ENCODE measurements at regions not wholly inside any gene's neighbourhood (a gene's known extent, or its start where the extent isn't known, plus 50 kb on each side); places are given as distances from the start of the nearest gene placed in this dataset.

DNA sequence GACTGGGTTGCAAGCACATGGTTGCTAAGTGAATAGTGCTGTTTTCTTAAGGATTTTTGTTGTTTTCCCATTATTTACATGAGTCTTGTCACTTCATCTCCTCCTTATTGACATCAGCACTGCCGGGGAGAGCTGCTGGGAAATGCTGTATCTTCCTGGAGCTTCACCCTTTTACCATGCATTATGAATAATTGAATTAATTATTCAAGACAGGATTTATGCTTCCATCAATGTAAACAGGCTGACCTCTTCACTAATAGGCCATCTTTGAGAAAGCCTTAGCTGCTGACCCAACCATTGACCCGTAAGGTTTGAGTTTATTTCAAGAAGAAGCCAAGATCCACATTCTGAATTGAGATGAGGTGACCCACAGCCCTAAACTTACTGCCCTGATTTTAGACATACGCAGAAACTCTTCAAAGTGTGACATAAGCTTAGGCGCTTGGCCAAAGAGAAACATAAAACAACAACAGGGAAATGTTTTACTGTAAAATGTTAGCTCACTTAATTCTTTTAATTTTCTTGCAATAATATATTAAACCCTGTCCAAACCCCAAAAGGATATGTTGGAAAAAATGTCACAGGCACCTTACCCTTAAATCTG, 365.5 kb upstream of the SYT4 start:
- no peak for DNase-seq (ENCODE audit: low read depth, low spot score)

DNA sequence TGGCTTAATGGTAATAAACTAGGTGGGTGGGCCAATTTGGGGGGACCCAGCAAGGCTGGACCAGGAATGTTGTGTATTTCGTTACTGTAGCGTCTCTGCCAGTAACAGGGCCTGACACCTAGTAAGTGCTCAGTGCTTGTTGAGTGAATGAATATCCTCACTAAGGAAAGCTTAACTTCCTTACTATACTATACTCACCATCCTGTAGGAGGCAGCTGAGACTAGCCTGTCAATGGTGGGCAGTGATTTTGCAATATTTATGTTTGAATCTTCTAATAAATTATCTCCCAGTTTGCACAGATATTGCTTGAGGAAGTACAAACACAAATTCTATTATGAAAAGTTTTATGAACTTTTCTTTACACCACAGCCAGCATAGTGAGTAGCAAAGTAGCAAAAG, 370.7 kb upstream of the SYT4 start:
- no peak for DNase-seq (ENCODE audit: low read depth, low spot score)

DNA sequence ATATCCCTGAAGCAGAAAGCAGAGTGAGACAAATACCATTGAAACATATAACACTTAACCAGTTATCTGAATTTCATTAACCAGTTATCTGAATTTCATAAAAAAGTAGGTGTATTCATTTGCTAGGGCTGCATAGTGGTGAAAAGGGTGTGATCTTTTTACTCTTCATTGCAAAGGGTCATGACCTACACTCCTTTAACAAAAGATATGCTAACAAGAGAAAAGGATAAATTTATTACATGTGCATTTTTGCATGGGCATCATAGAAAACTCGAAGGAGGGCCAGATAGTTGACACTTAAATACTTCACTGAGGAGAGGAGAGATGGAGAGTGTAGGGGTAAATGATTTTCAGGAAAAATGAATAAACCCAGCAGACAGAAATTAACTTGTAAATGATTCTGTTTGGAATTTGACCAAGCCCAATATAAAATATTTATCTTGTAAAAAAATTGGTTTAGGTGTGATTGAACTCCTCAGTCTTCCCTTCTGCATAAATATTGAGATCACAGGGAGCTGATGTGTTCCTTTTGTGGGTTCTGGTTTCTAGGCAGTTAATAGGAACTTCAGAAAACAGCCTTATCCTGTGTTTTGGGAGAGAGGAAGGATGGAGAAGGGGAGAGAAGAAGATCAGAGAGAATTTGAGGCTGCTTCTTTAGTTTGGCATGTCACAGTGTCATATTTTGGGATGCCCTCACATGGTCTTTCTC, 372.5 kb upstream of the SYT4 start:
- no peak for DNase-seq (ENCODE audit: low read depth, low spot score)

DNA sequence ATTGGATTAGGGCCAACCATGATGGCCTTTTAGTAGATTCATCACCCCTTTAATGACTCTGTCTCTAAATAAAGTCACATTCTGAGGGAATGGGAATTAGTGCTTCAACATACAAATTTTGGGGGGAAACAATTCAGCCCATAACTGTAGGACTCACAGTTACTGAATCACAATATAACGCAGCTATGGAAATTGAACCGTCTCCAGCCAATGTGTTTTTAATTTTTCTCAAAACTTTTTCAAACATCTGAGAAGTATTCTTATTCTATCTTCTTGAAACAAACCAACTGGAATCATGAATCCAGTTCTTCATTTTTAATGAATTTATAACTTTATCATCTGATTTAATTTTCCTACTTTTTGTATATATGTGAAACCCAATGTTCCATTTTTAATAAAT, 373.1 kb upstream of the SYT4 start:
- no peak for DNase-seq (ENCODE audit: low read depth, low spot score)

DNA sequence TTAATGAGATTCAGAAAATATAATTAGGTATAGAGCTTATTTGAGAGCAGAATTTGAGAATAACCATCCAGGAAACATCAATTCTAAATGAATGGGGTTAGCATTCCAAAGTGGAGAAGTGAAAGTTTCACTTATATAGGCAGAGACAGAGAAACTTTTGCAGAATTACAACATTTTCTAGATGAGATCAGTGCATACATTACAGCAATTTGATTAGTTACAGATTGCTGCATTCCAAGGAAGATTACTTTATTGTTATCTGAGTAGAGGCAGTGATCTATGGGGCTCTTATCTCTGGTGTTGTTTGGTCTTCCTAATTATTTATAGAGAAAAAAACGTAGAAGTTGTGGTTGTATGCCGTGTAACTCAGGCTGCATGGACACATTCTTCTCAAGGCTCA, 373.8 kb upstream of the SYT4 start:
- no peak for DNase-seq (ENCODE audit: low read depth, low spot score)

DNA sequence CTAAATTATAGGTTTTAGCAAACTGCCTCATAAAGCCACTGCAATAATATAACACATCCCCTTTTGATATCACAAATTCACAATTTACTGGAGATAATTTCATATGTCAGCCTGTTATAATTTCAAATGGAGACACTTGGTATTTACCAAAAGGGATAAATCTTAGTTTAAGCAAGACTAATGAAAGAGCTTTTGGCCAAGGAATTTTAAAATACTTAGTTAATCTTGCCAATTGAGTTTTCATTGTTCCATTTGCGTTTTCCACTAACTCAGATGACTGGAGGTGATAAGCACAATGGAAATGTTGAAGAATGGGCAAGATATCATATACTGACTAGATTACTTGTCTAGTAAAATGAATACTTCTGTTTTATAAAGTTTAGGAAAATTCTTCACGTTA, 379.3 kb upstream of the SYT4 start:
- no peak for DNase-seq (ENCODE audit: low read depth, low spot score)

DNA sequence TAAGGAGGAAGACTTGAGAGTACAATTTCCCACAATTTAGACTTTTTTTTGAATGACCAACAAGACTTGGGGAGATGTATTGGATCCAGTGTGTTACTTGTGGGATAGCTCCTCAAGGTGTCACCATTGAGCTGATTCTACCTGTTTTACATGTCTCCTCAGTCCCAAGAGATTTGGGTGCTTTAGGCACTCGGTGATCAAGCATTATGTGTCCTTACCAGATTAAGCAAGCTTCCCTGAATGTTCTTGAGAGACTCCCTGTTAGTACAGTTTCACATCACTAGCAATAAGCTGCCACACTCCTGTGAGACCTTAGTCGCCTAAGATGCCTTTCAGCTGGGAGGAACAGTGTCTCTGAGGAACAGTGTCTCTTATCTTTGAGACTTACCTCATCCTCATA, 384.3 kb upstream of the SYT4 start:
- DNase-seq (ENCODE audit: low read depth, low spot score): no peak

DNA sequence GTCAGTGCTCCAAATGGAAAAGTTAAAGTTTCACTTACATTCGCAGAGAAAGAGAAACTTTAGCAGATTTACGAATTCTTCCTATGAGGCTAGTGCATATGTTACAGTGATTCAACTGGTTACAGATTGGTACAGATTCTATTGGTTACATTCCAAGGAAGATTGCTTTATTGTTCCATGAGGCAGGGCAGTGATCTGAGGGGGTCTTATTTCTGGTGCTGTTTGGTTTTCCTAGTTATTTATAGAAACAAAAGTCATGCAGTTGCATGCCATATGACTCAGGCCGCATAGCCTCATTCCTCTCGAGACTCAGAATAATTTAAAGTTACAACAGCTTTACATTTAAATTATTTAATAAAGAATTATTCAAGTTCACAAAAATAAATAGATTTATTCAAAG, 385.4 kb upstream of the SYT4 start:
- no peak for DNase-seq (ENCODE audit: low read depth, low spot score)

DNA sequence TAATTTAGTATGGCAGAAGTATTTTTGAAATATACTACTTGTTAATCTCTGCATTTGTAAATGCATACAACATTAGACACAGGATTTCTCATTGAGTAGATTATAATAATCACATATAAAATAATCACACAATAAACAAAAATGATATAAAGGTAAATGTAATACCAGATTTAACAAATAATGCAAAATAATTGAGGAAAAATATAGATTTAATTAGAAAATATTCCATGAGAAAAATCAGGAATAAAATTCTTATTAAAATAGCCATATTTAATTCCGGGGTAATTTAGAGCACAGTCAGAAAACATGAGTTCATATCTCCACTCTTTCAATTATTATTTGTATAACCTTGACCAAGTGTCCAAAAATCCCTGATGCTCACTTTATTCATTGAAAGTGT, 385.9 kb upstream of the SYT4 start:
- no peak for DNase-seq (ENCODE audit: low read depth, low spot score)

DNA sequence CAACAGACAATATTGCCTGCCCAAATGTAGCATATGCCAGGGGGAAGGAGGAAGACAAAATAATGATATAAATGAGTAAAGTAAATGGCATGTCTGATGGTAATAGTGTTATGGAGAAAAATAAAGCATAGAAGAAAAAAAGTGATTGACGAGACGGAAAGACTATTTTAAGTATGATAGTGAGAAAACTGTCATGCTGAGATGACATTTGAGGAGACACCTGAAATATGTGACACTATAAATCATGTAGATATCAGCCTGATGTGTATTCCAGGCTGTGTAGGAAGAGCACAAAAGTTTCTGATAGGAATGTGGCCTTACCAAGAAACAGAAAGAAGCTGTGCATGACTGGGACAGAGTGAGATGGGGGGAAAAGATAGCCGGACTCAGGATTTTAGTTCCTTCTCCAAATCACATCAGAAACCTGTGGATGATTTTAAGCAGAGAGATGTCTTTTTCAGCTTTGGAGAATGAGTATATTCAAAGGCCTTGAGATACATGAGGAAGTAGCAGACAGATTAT, 387.3 kb upstream of the SYT4 start:
- DNase-seq (ENCODE audit: low read depth, low spot score): no peak

DNA sequence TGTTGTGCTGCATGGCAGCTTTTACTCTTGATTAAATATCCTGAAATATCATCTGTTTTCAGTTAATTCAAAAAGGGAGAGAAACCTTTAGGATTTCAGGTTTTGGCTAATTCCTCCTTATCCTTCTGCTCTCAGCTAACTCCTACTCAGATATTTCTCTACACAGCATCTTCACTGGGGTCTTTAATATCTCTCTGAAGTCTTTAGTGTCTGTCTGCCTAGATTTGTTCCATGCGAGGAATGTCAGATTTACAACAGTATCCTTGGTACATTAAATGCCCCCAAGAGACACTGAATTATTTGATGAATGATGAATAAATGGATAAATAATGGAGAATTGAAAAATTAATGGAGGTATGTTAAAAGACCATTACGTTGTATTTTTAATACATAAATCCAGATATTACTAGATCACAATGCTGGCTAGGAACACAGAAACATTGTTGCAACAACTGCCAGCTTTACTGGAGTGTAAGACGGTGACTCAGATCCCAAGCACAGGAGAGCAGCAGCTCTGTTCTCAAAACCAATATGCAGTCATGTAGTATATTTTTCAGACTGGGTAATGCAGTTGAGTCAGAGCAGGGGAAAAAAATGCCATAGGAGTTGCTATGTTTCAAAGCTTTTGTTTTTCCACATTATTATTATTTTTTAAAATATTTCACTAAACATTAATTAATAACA, 388.0 kb upstream of the SYT4 start:
- DNase-seq (ENCODE audit: low read depth, low spot score): no peak

DNA sequence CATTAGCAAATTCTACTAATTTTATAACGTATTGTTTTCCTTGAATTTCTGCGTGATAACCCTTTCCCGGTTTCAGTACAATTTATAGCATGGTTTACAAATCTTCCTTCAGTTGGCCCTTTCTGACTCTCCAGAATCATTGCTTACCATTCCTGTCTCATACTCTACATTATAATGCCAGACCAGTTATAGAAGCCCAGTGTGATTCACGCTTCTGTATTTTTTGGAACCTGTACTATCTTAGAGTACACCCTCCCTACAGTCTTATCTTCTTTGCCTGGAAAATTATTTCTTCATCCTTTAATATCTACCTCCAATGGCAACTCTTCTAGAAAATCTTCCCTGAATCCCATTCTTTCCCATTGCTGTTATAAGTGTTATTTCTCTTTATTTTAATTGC, 391.6 kb upstream of the SYT4 start:
- DNase-seq (ENCODE audit: low read depth, low spot score): no peak

DNA sequence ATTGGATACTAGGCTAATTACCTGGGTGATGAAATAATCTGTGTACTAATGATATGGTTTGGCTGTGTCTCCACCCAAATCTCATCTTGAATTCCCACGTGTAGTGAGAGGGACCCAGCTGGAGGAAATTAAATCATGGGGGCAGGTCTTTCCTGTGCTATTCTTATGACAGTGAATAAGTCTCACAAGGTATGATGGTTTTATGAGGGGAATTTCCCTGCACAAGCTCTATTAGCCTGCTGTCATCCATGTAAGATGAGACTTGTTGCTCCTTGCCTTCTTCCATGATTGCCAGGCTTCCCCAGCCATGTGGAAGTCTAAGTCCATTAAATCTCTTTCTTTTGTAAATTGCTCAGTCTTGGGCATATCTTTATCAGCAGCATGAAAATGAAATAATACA, 394.1 kb upstream of the SYT4 start:
- no peak for DNase-seq (ENCODE audit: low read depth, low spot score)

DNA sequence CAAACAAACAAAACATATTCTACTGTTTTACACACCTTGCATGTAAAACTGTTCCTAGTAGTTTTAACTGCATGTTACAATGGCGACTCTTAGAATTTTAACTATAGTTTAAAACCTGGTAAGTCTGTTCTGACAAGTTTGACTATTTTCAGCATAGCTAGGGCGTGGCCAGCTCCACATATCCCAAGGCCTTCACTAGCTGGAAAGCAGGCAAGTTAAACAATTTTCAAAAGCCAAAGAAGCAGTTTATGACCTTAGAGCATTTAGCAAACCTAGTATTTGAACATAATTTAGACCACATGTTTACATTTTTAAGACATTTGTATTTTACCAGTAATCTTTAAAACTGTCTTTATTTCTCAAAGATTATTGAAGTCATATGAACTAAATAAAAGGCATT, 402.8 kb upstream of the SYT4 start:
- no peak for DNase-seq (ENCODE audit: low read depth, low spot score)

DNA sequence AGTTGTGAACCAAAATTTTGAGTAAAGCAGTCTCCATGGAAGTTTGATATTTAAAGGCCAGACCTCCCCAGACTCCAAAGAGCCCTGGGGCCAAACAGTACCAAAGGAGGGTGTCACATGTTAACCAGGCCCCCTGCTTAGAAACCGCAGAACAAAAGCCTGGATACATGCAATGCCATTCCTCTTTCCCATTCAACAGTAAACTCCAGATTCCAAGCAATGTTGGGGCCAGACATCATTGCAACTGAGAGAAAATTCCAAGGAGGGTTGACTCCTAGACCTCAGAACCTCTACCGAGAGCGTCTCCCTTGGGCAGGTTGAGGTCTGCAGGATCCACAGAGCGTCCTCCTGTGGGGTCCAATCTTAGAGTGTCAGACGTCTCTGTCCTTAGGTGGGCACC, 404.4 kb upstream of the SYT4 start:
- no peak for DNase-seq (ENCODE audit: low read depth, low spot score)

DNA sequence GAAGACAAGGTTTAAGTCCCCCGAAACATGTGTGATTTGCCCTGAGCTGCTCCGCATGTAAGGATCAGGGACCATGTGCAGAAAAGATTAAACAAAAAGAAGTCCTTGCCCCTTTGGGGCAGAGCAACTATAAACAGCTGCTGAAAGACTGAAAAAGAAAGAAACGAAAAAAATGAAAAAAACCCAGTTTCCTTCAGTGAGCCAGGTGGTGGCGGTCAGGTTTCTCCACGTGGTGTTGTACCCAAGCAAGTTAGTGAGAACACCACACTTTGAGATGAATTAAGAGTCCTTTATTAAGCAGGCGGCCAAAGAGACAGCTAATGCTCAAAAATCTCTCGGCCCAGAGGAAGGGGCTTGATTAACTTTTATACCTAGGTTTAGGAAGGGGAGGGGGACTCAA, 404.9 kb upstream of the SYT4 start:
- DNase-seq (ENCODE audit: low read depth, low spot score): no peak

DNA sequence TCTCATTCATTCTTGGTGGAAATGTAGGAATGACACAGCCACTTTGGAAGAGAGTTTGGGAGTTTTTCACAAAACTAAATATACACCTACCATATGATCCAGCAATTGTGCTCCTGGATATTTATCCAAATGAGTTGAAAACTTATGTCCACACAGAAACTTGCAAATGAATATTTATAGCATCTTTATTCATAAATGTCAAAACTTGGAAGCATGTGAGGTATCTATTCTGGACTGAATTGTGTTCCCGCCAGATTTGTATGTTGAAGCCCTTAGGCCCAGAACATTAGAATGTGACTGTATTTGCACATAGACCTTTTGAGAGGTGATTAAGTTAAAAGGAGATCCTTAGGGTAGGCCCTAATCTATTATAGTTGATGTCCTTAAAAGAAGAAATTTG, 409.4 kb upstream of the SYT4 start:
- no peak for DNase-seq (ENCODE audit: low read depth, low spot score)

DNA sequence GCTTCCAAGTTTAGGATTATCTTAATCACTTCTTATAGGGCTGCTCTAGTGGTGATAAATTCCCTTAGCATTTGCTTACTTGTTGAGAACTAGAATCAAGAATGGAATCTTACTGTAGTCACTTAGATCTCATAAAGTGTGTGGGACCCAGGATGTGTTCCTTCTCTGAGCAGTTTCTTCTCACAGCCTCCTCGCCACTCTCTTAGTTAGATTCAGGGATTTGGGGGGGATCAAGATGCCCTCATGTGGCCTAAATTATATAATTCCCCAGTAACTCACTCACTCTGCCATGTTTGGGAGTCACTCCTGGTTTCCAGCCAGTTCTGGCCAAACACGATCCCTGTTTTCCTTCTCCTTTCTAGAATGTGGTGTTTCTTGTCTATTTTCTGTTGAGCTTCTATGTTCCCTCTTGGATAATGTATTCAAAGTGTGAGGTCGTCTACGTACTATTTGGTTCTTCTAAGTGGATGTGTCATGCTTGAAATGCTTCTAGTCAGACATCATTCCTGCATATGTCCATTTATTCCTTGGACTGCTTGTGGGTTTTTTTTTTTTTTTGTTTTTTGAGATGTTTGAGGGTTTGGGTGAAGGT, 414.9 kb upstream of the SYT4 start:
- no peak for DNase-seq (ENCODE audit: low read depth, low spot score)

DNA sequence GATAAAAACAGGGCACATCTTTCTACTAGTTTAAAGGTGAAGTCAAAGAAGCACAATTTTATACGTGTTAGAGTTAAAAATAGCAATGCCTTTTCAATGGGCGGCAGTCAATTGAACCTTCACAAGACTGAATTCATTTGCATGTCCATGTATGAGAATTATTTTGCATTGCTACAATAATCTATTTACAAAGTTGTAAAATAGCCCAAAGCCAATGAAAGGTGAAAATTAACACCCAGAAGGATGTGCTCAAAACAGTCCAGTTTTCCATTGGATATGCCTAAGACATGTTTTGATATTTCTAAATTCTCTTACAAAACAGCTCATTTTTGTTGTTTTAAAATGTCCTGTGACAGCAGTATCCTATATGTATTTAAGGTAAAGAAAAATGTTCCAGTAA, 425.1 kb upstream of the SYT4 start:
- no peak for DNase-seq (ENCODE audit: low read depth, low spot score)

DNA sequence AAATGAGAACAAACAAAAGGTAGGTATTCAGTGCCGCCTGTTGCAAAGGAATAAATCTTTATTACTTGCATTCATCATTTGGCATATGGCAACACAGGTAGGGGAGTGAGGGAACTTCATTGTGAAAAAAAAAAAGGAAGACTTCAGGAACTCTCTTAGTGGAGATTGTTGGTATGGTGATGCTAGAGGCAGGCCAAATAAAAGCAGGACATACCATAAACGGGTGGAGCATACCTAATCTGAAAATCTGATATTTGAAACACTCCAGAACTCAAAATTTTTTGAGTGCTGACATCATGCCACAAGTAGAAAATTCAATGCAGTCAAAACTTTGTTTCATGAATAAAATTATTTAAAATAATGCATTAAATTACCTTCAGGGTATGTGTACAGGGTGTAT, 425.8 kb upstream of the SYT4 start:
- no peak for DNase-seq (ENCODE audit: low read depth, low spot score)

DNA sequence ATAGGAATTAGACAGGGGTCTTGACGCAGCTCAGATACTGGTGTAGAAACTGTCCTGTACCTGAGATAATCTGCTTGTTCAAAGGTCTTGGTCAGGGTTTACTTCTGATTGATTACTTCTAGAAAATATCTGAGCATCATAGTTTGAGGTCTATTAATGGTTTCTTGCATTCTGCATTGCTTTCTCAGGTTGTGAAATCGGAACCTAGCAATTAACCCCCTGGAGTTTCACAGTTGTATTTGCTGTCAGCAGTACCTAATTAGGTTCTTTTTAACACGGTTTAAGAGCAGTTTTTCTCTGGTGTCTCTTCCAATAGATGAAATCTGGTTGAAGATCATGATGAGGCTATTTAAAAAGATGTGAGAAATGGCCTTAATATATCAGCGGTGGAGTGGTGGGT, 428.6 kb upstream of the SYT4 start:
- no peak for DNase-seq (ENCODE audit: low read depth, low spot score)

DNA sequence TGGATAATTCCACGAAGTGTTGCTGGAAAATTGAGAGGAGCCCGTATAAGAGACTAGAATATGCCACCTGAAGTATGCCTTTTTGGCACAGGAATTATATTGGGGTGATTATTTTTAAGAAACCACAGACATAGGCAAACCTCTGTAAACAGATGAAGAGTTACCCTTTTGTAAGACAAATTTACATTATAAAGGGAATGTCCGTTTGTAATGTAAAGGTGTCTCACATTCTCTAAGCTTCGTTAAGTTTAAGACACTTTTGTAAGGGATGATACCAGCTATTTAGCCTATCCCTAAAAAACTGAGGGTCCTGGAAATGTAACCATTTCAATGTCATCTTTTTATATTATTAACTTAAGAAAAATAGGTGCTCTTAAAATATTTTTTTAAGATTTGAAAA, 432.8 kb upstream of the SYT4 start:
- DNase-seq (ENCODE audit: low read depth, low spot score): no peak
